EH (cell line): ENCODE measurements at regions not wholly inside any gene's neighbourhood (a gene's known extent, or its start where the extent isn't known, plus 50 kb on each side); places are given as distances from the start of the nearest gene placed in this dataset.

Experiments
- DNase-seq: peaks from one replicate; pipeline ENCODE4 v3.0.0-alpha.2; 2015; ENCODE audit warnings: low read depth

- DNase-seq = no peak
Measured at GRCh38 chr21:24890021-24890420, 717.3 kb downstream of the MRPL39 start.

GRCh38 chr21:24881506-24881905 is 725.8 kb downstream of the MRPL39 start:
- no peak for DNase-seq

- DNase-seq = no peak
Measured at GRCh38 chr21:24870633-24871032, 736.6 kb downstream of the MRPL39 start.

GRCh38 chr21:24869862-24870261 is 737.4 kb downstream of the MRPL39 start:
- DNase-seq = no peak

GRCh38 chr21:24868117-24868516 is 739.2 kb downstream of the MRPL39 start:
- no peak for DNase-seq

GRCh38 chr21:24861471-24861870 is 745.8 kb downstream of the MRPL39 start:
- DNase-seq = no peak

GRCh38 chr21:24856326-24856725 is 751.0 kb downstream of the MRPL39 start:
- no peak for DNase-seq

- no peak for DNase-seq
Measured at GRCh38 chr21:24852610-24853195, 754.6 kb downstream of the MRPL39 start.

GRCh38 chr21:24850121-24850520 is 757.2 kb downstream of the MRPL39 start:
- DNase-seq = no peak

GRCh38 chr21:24844671-24845070 is 762.6 kb downstream of the MRPL39 start:
- no peak for DNase-seq

GRCh38 chr21:24840287-24840686 is 767.0 kb downstream of the MRPL39 start:
- DNase-seq = no peak

GRCh38 chr21:24832961-24833360 is 774.3 kb downstream of the MRPL39 start:
- DNase-seq = no peak

- DNase-seq = no peak
Measured at GRCh38 chr21:24829397-24829796, 777.9 kb downstream of the MRPL39 start.

- no peak for DNase-seq
Measured at GRCh38 chr21:24826822-24827221, 780.5 kb downstream of the MRPL39 start.

- DNase-seq = no peak
Measured at GRCh38 chr21:24825348-24825747, 781.9 kb downstream of the MRPL39 start.

- no peak for DNase-seq
Measured at GRCh38 chr21:24824209-24824608, 783.1 kb downstream of the MRPL39 start.

GRCh38 chr21:24823247-24823646 is 784.0 kb downstream of the MRPL39 start:
- no peak for DNase-seq

GRCh38 chr21:24785033-24785432 is 822.2 kb downstream of the MRPL39 start:
- DNase-seq = no peak

GRCh38 chr21:24781146-24781545 is 826.1 kb downstream of the MRPL39 start:
- no peak for DNase-seq

GRCh38 chr21:24759348-24760075 is 847.8 kb downstream of the MRPL39 start:
- no peak for DNase-seq

- DNase-seq = no peak
Measured at GRCh38 chr21:24738063-24738462, 869.2 kb downstream of the MRPL39 start.

- no peak for DNase-seq
Measured at GRCh38 chr21:24737296-24737850, 869.9 kb downstream of the MRPL39 start.

- no peak for DNase-seq
Measured at GRCh38 chr21:24730661-24731060, 876.6 kb downstream of the MRPL39 start.

GRCh38 chr21:24729568-24729967 is 877.7 kb downstream of the MRPL39 start:
- no peak for DNase-seq
